H1 (cell line): ENCODE measurements at regions not wholly inside any gene's neighbourhood (a gene's known extent, or its start where the extent isn't known, plus 50 kb on each side); places are given as distances from the start of the nearest gene placed in this dataset.

Experiments
- CTCF ChIA-PET: fragments of 300-600 bp; sonication (Branson Sonifier 250); formaldehyde crosslinking; loops from one replicate; lab custom pipeline; 2021; ENCODE audit not compliant: partially characterized antibody; lab: Charles Lee
- POLR2A ChIA-PET: fragments of 300-600 bp; sonication (Branson Sonifier 250); formaldehyde crosslinking; loops from one replicate; lab custom pipeline; 2021; ENCODE audit warnings: inconsistent platforms; ENCODE audit not compliant: partially characterized antibody; lab: Charles Lee
- DNase-seq, 2 experiments: peaks; one replicate each; pipeline versions ENCODE4 v3.0.0 to v3.0.0-alpha.2; 2010 to 2022; ENCODE audit warnings: low spot score in 2 of 2, low read depth in 1 of 2, mixed read lengths in 1 of 2
- FAIRE-seq: peaks from 2 replicates; lab custom pipeline; 2011; peaks lifted over from hg19 to GRCh38; lab: Jason Lieb, UNC
- H2AFZ ChIP-seq: 2 replicates; pipeline ENCODE4 v1.8.1; 2012; ENCODE audit warnings: low read length, inconsistent platforms
- H2AK5ac ChIP-seq: 2 replicates; pipeline ENCODE4 v1.6.1; 2013; ENCODE audit warnings: low read depth, low read length
- H2BK120ac ChIP-seq: replicated peaks from 2 replicates; pipeline ENCODE3; 2013; ENCODE audit warnings: low read depth, low read length, inconsistent platforms
- H2BK12ac ChIP-seq: 2 replicates; pipeline ENCODE4 v1.6.1; 2013; ENCODE audit warnings: low read depth, low read length
- H2BK15ac ChIP-seq: 2 replicates; pipeline ENCODE4 v1.6.1; 2013; ENCODE audit warnings: low read length
- H2BK20ac ChIP-seq: 2 replicates; pipeline ENCODE4 v1.6.1; 2013; ENCODE audit warnings: low read length
- H2BK5ac ChIP-seq: 2 replicates; pipeline ENCODE4 v1.6.1; 2013; ENCODE audit warnings: low read depth, low read length
- H3K14ac ChIP-seq: 2 replicates; pipeline ENCODE4 v1.6.1; 2013; ENCODE audit warnings: inconsistent platforms; ENCODE audit not compliant: insufficient read length
- H3K18ac ChIP-seq: 2 replicates; pipeline ENCODE4 v1.6.1; 2013; ENCODE audit warnings: low read length; ENCODE audit errors: extremely low read depth
- H3K23ac ChIP-seq: 2 replicates; pipeline ENCODE4 v1.6.1; 2013; ENCODE audit warnings: inconsistent platforms; ENCODE audit not compliant: insufficient read length
- H3K23me2 ChIP-seq: 2 replicates; pipeline ENCODE4 v1.6.1; 2013; ENCODE audit warnings: low read depth, low read length
- H3K27ac ChIP-seq: 2 replicates; pipeline ENCODE4 v1.6.1; 2011; ENCODE audit warnings: low read depth, low read length, inconsistent platforms
- H3K27me3 ChIP-seq, 4 experiments: replicated peaks in 1 of 4; 1 replicate in 1 of 4; 2 replicates in 3 of 4; pipeline versions ENCODE4 v1.6.1 to v1.8.1; 2011 to 2013; ENCODE audit warnings: low read length in 3 of 4, mild to moderate bottlenecking in 3 of 4, inconsistent platforms in 2 of 4, mixed read lengths in 2 of 4, moderate library complexity in 1 of 4; ENCODE audit not compliant: control insufficient read depth in 3 of 4, insufficient read depth in 3 of 4; ENCODE audit errors: extremely low read depth in 1 of 4
- H3K36me3 ChIP-seq, 4 experiments: 2 replicates each; pipeline versions ENCODE4 v1.6.1 to v1.8.1; 2011 to 2013; ENCODE audit warnings: mild to moderate bottlenecking in 4 of 4, low read length in 3 of 4, moderate library complexity in 2 of 4, control low read depth in 1 of 4, inconsistent platforms in 1 of 4; ENCODE audit not compliant: insufficient read depth in 4 of 4, control insufficient read depth in 2 of 4
- H3K4ac ChIP-seq: replicated peaks from 2 replicates; pipeline ENCODE3; 2013; ENCODE audit warnings: low read length, low read depth, mixed read lengths, inconsistent platforms; ENCODE audit not compliant: insufficient read length
- H3K4me1 ChIP-seq, 4 experiments: replicated peaks in 1 of 4; 1 replicate in 1 of 4; 2 replicates in 3 of 4; pipeline versions ENCODE4 v1.6.1 to v1.8.1; 2011 to 2013; ENCODE audit warnings: low read length in 3 of 4, inconsistent platforms in 2 of 4, mixed read lengths in 1 of 4; ENCODE audit not compliant: insufficient read depth in 4 of 4, control insufficient read depth in 3 of 4
- H3K4me2 ChIP-seq, 2 experiments: 2 replicates each; pipeline versions ENCODE4 v1.6.1 to v1.8.1; 2011 to 2013; ENCODE audit warnings: low read depth in 2 of 2, low read length in 2 of 2, control low read depth in 1 of 2, inconsistent platforms in 1 of 2, mild to moderate bottlenecking in 1 of 2; ENCODE audit not compliant: insufficient read depth in 1 of 2
- H3K4me3 ChIP-seq, 4 experiments: fragments of 200-600, 300-600 bp in 1 of 4; sonication (generic), shearing (Covaris generic), sonication (Bioruptor Twin) in 1 of 4; 2 replicates each; pipeline versions ENCODE4 v1.5.1 to v1.8.1; 2011 to 2016; ENCODE audit warnings: low read length in 4 of 4, low read depth in 3 of 4, control low read depth in 2 of 4, inconsistent platforms in 2 of 4, mild to moderate bottlenecking in 2 of 4, mixed read lengths in 1 of 4, moderate library complexity in 1 of 4; ENCODE audit not compliant: insufficient read depth in 2 of 4; ENCODE audit errors: extremely low read depth in 1 of 4
- H3K56ac ChIP-seq: replicated peaks from 2 replicates; pipeline ENCODE3; 2013; ENCODE audit warnings: low read depth, mild to moderate bottlenecking, mixed read lengths, low read length, inconsistent platforms; ENCODE audit not compliant: insufficient read length
- H3K79me1 ChIP-seq: 2 replicates; pipeline ENCODE4 v1.6.1; 2013; ENCODE audit warnings: low read depth, low read length, control low read depth
- H3K79me2 ChIP-seq, 2 experiments: 2 replicates each; pipeline versions ENCODE4 v1.6.1 to v1.8.1; 2012 to 2013; ENCODE audit warnings: low read length in 2 of 2, mild to moderate bottlenecking in 2 of 2, inconsistent platforms in 1 of 2; ENCODE audit not compliant: insufficient read depth in 2 of 2, control insufficient read depth in 1 of 2
- H3K9ac ChIP-seq, 4 experiments: replicated peaks in 1 of 4; 1 replicate in 1 of 4; 2 replicates in 3 of 4; pipeline versions ENCODE4 v1.6.1 to v1.8.1; 2011 to 2013; ENCODE audit warnings: low read depth in 3 of 4, low read length in 3 of 4, control low read depth in 2 of 4, mild to moderate bottlenecking in 2 of 4, moderate library complexity in 2 of 4, inconsistent platforms in 1 of 4; ENCODE audit errors: extremely low read depth in 1 of 4
- H3K9me3 ChIP-seq, 2 experiments: 2 replicates each; pipeline versions ENCODE4 v1.6.1 to v1.8.1; 2012 to 2013; ENCODE audit warnings: mild to moderate bottlenecking in 2 of 2, moderate library complexity in 2 of 2, control low read depth in 1 of 2, inconsistent platforms in 1 of 2, low read depth in 1 of 2, low read length in 1 of 2, mixed read lengths in 1 of 2; ENCODE audit not compliant: insufficient read depth in 2 of 2
- H4K20me1 ChIP-seq, 2 experiments: replicated peaks in 1 of 2; 2 replicates each; pipeline versions ENCODE3 to v1.8.1; 2011 to 2013; ENCODE audit warnings: inconsistent platforms in 2 of 2, low read length in 2 of 2, mild to moderate bottlenecking in 1 of 2; ENCODE audit not compliant: insufficient read depth in 2 of 2, control insufficient read depth in 1 of 2
- H4K5ac ChIP-seq: 2 replicates; pipeline ENCODE4 v1.6.1; 2013; ENCODE audit warnings: low read length, low read depth, mixed read lengths, inconsistent platforms; ENCODE audit not compliant: insufficient read length
- H4K8ac ChIP-seq: 2 replicates; pipeline ENCODE4 v1.8.0; 2013; ENCODE audit warnings: mild to moderate bottlenecking, moderate library complexity, low read length, inconsistent platforms; ENCODE audit not compliant: insufficient read depth; ENCODE audit errors: extremely low read depth
- H4K91ac ChIP-seq: replicated peaks from 2 replicates; pipeline ENCODE3; 2013; ENCODE audit warnings: low read length, mixed read lengths, inconsistent platforms; ENCODE audit not compliant: insufficient read length
- CTBP2 ChIP-seq: IDR thresholded peaks from 2 replicates; pipeline ENCODE4 v1.7.0; 2011; ENCODE audit warnings: borderline replicate concordance, mild to moderate bottlenecking, moderate library complexity, mixed read lengths, low read length; ENCODE audit not compliant: insufficient read depth, insufficient read length
- EZH2 ChIP-seq: fragments of 200-600 bp; sonication (generic); IDR thresholded peaks from 2 replicates; pipeline ENCODE4 v1.7.1; 2012; ENCODE audit warnings: low read depth, mild to moderate bottlenecking, moderate library complexity, low read length, inconsistent platforms; ENCODE audit not compliant: severe bottlenecking
- FOSL1 ChIP-seq: IDR thresholded peaks from 2 replicates; pipeline ENCODE4 v1.6.1; 2011; ENCODE audit warnings: mild to moderate bottlenecking, low read depth, low read length, moderate library complexity; ENCODE audit not compliant: insufficient read depth
- JUN ChIP-seq: IDR thresholded peaks from 2 replicates; pipeline ENCODE4 v1.6.1; 2011; ENCODE audit warnings: low read depth, mild to moderate bottlenecking, improper control_type of control experiment, low read length
- MAFK ChIP-seq: IDR thresholded peaks from 2 replicates; pipeline ENCODE4 v1.6.1; 2012; ENCODE audit warnings: low read depth, mild to moderate bottlenecking, improper control_type of control experiment, low read length
- NRF1 ChIP-seq: IDR thresholded peaks from 2 replicates; pipeline ENCODE4 v1.6.1; 2011; ENCODE audit warnings: mild to moderate bottlenecking, low read depth, low read length, improper control_type of control experiment
- POLR2A ChIP-seq, 2 experiments: IDR thresholded peaks; 1 replicate in 1 of 2; 2 replicates in 1 of 2; pipeline ENCODE4 v1.6.1; 2011; ENCODE audit warnings: low read depth in 2 of 2, low read length in 2 of 2, mild to moderate bottlenecking in 2 of 2; ENCODE audit errors: control extremely low read depth in 1 of 2
- POLR2AphosphoS5 ChIP-seq: IDR thresholded peaks from 2 replicates; pipeline ENCODE4 v1.6.1; 2011; ENCODE audit warnings: low read depth, low read length
- SAP30 ChIP-seq: fragments of 300-600 bp; sonication (generic); IDR thresholded peaks from 2 replicates; pipeline ENCODE4 v1.7.1; 2012; ENCODE audit warnings: low read length, moderate library complexity, mild to moderate bottlenecking, inconsistent platforms; ENCODE audit not compliant: insufficient read depth, insufficient replicate concordance
- SIRT6 ChIP-seq: IDR thresholded peaks from one replicate; pipeline ENCODE4 v1.7.1; 2012; ENCODE audit warnings: low read length, inconsistent platforms
- SIX5 ChIP-seq: IDR thresholded peaks from 2 replicates; pipeline ENCODE4 v1.6.1; 2011; ENCODE audit warnings: mild to moderate bottlenecking, low read depth, low read length
- TAF1 ChIP-seq: IDR thresholded peaks from 2 replicates; pipeline ENCODE4 v1.6.1; 2011; ENCODE audit warnings: mild to moderate bottlenecking, low read depth, low read length
- TCF12 ChIP-seq: IDR thresholded peaks from 2 replicates; pipeline ENCODE4 v1.6.1; 2011; ENCODE audit warnings: low read depth, mild to moderate bottlenecking, low read length
- TEAD4 ChIP-seq: IDR thresholded peaks from 2 replicates; pipeline ENCODE4 v1.6.1; 2012; ENCODE audit warnings: low read depth, low read length, inconsistent platforms, mixed read lengths
- WGBS, 2 experiments: shearing (Covaris generic) in 1 of 2; methylation state at CpG; one replicate each; pipeline versions ENCODE4 v1.1.6 to v1.1.7; 2013 to 2015; ENCODE audit warnings: low lambda C conversion rate in 2 of 2, mixed read lengths in 2 of 2, inconsistent platforms in 1 of 2, low coverage in 1 of 2, missing lambda C conversion rate in 1 of 2; ENCODE audit not compliant: insufficient replicate concordance in 2 of 2, insufficient coverage in 1 of 2, insufficient read length in 1 of 2; ENCODE audit errors: extremely low coverage in 1 of 2, missing lambda C conversion rate in 1 of 2; 5-methylcytosine and 5-hydroxymethylcytosine counted together
- TF ChIP-seq, protein P1 (sequence below): IDR thresholded peaks from 2 replicates; pipeline ENCODE4 v1.6.1; 2011; ENCODE audit warnings: low read depth, mild to moderate bottlenecking, low read length; ENCODE audit not compliant: insufficient read depth

DNA sequence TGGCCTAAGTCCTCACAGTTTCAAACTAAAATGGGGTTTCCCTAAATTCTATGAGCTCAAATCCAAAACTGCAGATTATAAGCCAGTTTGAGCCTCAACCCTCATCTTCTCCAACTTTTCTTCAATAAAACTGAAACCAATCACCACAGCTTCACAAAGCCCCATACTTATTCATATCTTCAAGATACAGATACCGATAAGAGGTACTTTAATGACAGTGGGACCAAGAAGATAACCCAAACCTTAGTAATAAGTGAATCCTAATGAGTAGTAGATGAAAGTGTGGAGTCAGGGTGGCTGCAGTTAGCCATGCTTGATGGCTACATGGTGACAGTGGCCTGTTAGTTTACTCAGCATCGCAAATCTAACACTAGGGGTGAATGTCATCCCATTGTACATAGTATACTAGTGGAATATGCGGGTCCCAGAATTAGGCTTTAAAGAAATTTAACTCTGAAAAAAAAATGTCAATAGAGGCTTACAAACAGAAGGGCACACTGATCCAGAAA lies 395.8 kb upstream of the PHF14 start:
- Histone ChIP-seq H3K4me1 (no peaks in the 10 kb centered on the region), H3K56ac (no peak overlapping the region), H3K18ac (no peak overlapping the region), H3K27me3 (no peaks in the 10 kb centered on the region), H3K23me2 (no peaks in the 10 kb centered on the region), H4K20me1 (no peaks in the 10 kb centered on the region), H3K14ac (no peak overlapping the region), H2AFZ (no peak overlapping the region), H3K9me3 (no peaks in the 10 kb centered on the region), H2AK5ac (no peak overlapping the region), H3K79me2 (no peaks in the 10 kb centered on the region), H3K36me3 (no peaks in the 10 kb centered on the region), H2BK120ac (no peak overlapping the region), H3K23ac (no peak overlapping the region), H4K8ac (no peak overlapping the region), H2BK15ac (no peak overlapping the region), H4K91ac (no peak overlapping the region), H3K4me2 (no peak overlapping the region), H2BK20ac (no peak overlapping the region), H3K4me3 (no peak overlapping the region), H3K79me1 (no peaks in the 10 kb centered on the region), H3K27ac (no peak overlapping the region), H4K5ac (no peak overlapping the region), H3K9ac (no peak overlapping the region), H3K4ac (no peak overlapping the region), H2BK12ac (no peak overlapping the region), H2BK5ac (no peak overlapping the region)
- FAIRE-seq: no peak
- no peak for DNase-seq
- 93% methylated on average over 3 of the region's 3 CpGs; no CpG with 5 or more reads in 1 of the 2 experiments for WGBS, 2 experiments
- ChIA-PET CTCF (no interaction called here), POLR2A (no interaction called here)
- TF ChIP-seq POLR2A (IDR thresholded peaks at IDR 0.05; ENCODE audit: control extremely low read depth in 1 of 2, low read depth in 2 of 2, low read length in 2 of 2) (no peak), CTBP2 (no peak), SIRT6 (no peak), TEAD4 (no peak), TAF1 (no peak), SAP30 (no peak), SIX5 (no peak), FOSL1 (no peak), NRF1 (no peak), POLR2AphosphoS5 (no peak), MAFK (no peak), JUN (no peak), TCF12 (no peak), EZH2 (no peak)
- TF ChIP-seq, protein P1, sequence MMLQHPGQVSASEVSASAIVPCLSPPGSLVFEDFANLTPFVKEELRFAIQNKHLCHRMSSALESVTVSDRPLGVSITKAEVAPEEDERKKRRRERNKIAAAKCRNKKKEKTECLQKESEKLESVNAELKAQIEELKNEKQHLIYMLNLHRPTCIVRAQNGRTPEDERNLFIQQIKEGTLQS: no peak
